Fibroblast of the aortic adventitia (primary cell): ENCODE measurements at regions not wholly inside any gene's neighbourhood (a gene's known extent, or its start where the extent isn't known, plus 50 kb on each side); places are given as distances from the start of the nearest gene placed in this dataset.

Experiments
- DNase-seq: peaks from one replicate; pipeline ENCODE4 v3.0.0-alpha.2; 2010; ENCODE audit warnings: low read depth
- H3K4me3 ChIP-seq: 2 replicates; pipeline ENCODE4 v1.5.1; 2011; ENCODE audit warnings: low read depth, mild to moderate bottlenecking, control low read depth, low read length, moderate library complexity
- CTCF ChIP-seq: IDR thresholded peaks from 2 replicates; pipeline ENCODE4 v1.5.1; 2011; ENCODE audit warnings: mild to moderate bottlenecking, low read length, control low read depth, inconsistent platforms; ENCODE audit not compliant: insufficient read depth

GRCh38 chr3:101996832-101997231, 147.5 kb downstream of the NFKBIZ start:
- H3K4me3 ChIP-seq, result no peak overlapping the region
- no peak for TF ChIP-seq CTCF
- DNase-seq, result no peak

GRCh38 chr3:101998256-101998926, 149.1 kb downstream of the NFKBIZ start:
- no peak for DNase-seq
- TF ChIP-seq CTCF, result no peak
- no peak overlapping the region for H3K4me3 ChIP-seq

DNA sequence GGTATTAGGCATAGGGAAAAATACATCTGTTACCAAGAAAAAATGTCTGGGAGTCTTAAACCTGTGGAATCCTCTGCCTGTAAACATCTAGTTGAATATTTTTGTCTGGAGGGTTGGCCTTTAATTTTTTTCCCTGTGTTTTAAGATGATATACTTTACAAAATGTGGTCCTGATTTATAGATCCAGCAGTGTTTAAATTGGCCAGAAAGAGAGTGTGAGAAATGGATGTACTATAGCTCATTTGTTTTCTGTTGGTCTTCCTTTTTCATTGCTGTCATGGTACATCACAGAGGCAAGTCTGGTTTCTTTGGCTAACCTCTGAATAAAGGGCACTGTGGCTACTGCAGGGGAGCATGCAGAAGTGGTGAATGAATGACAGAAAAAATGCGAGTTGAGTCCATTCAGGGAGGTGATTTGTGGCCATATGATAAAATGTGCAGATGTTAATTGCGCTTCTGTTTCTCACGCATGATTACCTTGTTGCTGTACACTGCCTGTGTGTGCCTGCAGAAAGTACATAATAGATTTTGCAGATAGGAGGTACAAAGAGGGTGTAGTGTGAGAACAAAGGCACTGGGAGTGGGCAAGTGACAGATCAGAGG, 150.0 kb downstream of the NFKBIZ start:
- no peak for TF ChIP-seq CTCF
- no peak for DNase-seq

GRCh38 chr3:102000620-102001209, 151.4 kb downstream of the NFKBIZ start:
- TF ChIP-seq CTCF, result no peak
- no peak for DNase-seq
- no peak overlapping the region for H3K4me3 ChIP-seq

More for the DNA sequence above, 150.0 kb downstream of the NFKBIZ start:
- no peak overlapping the region for H3K4me3 ChIP-seq

DNA sequence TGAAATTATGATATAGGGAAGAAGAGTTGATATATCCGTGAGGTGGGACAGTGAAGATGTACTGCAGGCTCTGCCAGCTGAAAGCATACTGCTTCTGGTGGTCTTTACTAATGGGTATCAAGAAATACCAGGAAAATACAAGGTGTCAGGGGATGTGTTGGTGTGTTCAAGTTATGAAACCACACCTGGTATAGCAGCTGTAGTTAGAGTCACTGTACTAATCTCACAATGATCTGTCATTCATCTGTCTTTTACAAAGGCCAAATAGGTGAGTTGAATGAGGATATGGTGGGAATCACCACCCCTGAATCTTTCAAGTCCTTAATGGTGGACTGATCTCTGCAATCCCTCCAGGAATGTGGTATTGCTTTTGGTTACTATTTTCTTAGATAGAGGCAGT, 152.7 kb downstream of the NFKBIZ start:
- H3K4me3 ChIP-seq, result no peak overlapping the region
- no peak for DNase-seq
- TF ChIP-seq CTCF, result no peak

GRCh38 chr3:102004561-102004960, 155.2 kb downstream of the NFKBIZ start:
- TF ChIP-seq CTCF, result no peak
- DNase-seq, result no peak
- no peak overlapping the region for H3K4me3 ChIP-seq

- no peak for TF ChIP-seq CTCF
- H3K4me3 ChIP-seq, result no peak overlapping the region
- no peak for DNase-seq
Measured at GRCh38 chr3:102005551-102005950, 156.2 kb downstream of the NFKBIZ start.
